ENCODE measurements at regions not wholly inside any gene's neighbourhood (a gene's known extent, or its start where the extent isn't known, plus 50 kb on each side); places are given as distances from the start of the nearest gene placed in this dataset.

- Histone ChIP-seq H3K27me3 (ENCODE audit: insufficient read depth, low read depth) (no peaks in the 10 kb centered on the region), H2AFZ (no peak overlapping the region), H3K9me2 (ENCODE audit: insufficient read depth) (no peaks in the 10 kb centered on the region), H3K4me1 (replicated peaks; ENCODE audit: insufficient read depth) (no peaks in the 10 kb centered on the region), H3K27ac (no peak overlapping the region), H3K4me3 (no peak overlapping the region), H3K4me2 (no peak overlapping the region), H4K20me1 (ENCODE audit: insufficient read depth) (no peaks in the 10 kb centered on the region), H3F3A (ENCODE audit: insufficient read depth, low read depth) (no peaks in the 10 kb centered on the region), H3K36me3 (ENCODE audit: low read depth) (no peaks in the 10 kb centered on the region), H3K9me3 (ENCODE audit: insufficient read depth, low read depth) (no peaks in the 10 kb centered on the region), H3K79me2 (ENCODE audit: low read depth) (no peaks in the 10 kb centered on the region)
- ChIA-PET CTCF (no interaction called here), POLR2A (ENCODE audit: unreplicated experiment) (no interaction called here)
- intact Hi-C loops (cut with micrococcal nuclease; ENCODE audit: unreplicated experiment), result no loop called here
- BruUV-seq (replicated peaks), result no TSS peak
- TF ChIP-seq CTCF (conservative IDR thresholded peaks at IDR 0.05), result no peak
- no peak for TF ChIP-seq EZH2 (IDR thresholded peaks at IDR 0.05; ENCODE audit: low read depth)
- peak in 1 of 2 experiments; percentile 55 for DNase-seq
Measured at GRCh38 chr15:87209891-87210689, 1046.4 kb downstream of the NTRK3 start.

- Histone ChIP-seq H4K20me1 (ENCODE audit: insufficient read depth) (no peaks in the 10 kb centered on the region), H3K36me3 (ENCODE audit: low read depth) (no peaks in the 10 kb centered on the region), H3K9me3 (ENCODE audit: insufficient read depth, low read depth) (no peaks in the 10 kb centered on the region), H3K27ac (no peak overlapping the region), H3K79me2 (ENCODE audit: low read depth) (no peaks in the 10 kb centered on the region), H3K4me2 (no peak overlapping the region), H3K4me1 (replicated peaks; ENCODE audit: insufficient read depth) (no peaks in the 10 kb centered on the region), H3K9me2 (ENCODE audit: insufficient read depth) (no peaks in the 10 kb centered on the region), H3K4me3 (no peak overlapping the region), H3F3A (ENCODE audit: insufficient read depth, low read depth) (no peaks in the 10 kb centered on the region), H2AFZ (no peak overlapping the region), H3K27me3 (ENCODE audit: insufficient read depth, low read depth) (no peaks in the 10 kb centered on the region)
- no peak for TF ChIP-seq CTCF (conservative IDR thresholded peaks at IDR 0.05)
- TF ChIP-seq EZH2 (IDR thresholded peaks at IDR 0.05; ENCODE audit: low read depth), result no peak
- intact Hi-C loops (cut with micrococcal nuclease; ENCODE audit: unreplicated experiment), result no loop called here
- BruUV-seq (replicated peaks), result no TSS peak
- POLR2A ChIA-PET (ENCODE audit: unreplicated experiment), result no interaction called here
- DNase-seq, result peak in 1 of 2 experiments; percentile 58
- CTCF ChIA-PET, result no interaction called here
Measured at GRCh38 chr15:87207990-87208580, 1048.5 kb downstream of the NTRK3 start.

GRCh38 chr15:87207251-87207650, 1049.3 kb downstream of the NTRK3 start:
- Histone ChIP-seq H4K20me1 (ENCODE audit: insufficient read depth) (no peaks in the 10 kb centered on the region), H3K9me3 (ENCODE audit: insufficient read depth, low read depth) (no peaks in the 10 kb centered on the region), H3K4me2 (no peak overlapping the region), H3K9me2 (ENCODE audit: insufficient read depth) (no peaks in the 10 kb centered on the region), H3K27ac (no peak overlapping the region), H3K4me1 (replicated peaks; ENCODE audit: insufficient read depth) (no peaks in the 10 kb centered on the region), H3K79me2 (ENCODE audit: low read depth) (no peaks in the 10 kb centered on the region), H3F3A (ENCODE audit: insufficient read depth, low read depth) (no peaks in the 10 kb centered on the region), H3K36me3 (ENCODE audit: low read depth) (no peaks in the 10 kb centered on the region), H3K27me3 (ENCODE audit: insufficient read depth, low read depth) (no peaks in the 10 kb centered on the region), H2AFZ (no peak overlapping the region), H3K4me3 (no peak overlapping the region)
- DNase-seq, result no peak
- intact Hi-C loops (cut with micrococcal nuclease; ENCODE audit: unreplicated experiment), result no loop called here
- ChIA-PET CTCF (no interaction called here), POLR2A (ENCODE audit: unreplicated experiment) (no interaction called here)
- no TSS peak for BruUV-seq (replicated peaks)
- TF ChIP-seq EZH2 (IDR thresholded peaks at IDR 0.05; ENCODE audit: low read depth) (no peak), CTCF (conservative IDR thresholded peaks at IDR 0.05) (no peak)

Data from PC-9 (cell line).